ENCODE measurements at regions not wholly inside any gene's neighbourhood (a gene's known extent, or its start where the extent isn't known, plus 50 kb on each side); places are given as distances from the start of the nearest gene placed in this dataset.

DNA sequence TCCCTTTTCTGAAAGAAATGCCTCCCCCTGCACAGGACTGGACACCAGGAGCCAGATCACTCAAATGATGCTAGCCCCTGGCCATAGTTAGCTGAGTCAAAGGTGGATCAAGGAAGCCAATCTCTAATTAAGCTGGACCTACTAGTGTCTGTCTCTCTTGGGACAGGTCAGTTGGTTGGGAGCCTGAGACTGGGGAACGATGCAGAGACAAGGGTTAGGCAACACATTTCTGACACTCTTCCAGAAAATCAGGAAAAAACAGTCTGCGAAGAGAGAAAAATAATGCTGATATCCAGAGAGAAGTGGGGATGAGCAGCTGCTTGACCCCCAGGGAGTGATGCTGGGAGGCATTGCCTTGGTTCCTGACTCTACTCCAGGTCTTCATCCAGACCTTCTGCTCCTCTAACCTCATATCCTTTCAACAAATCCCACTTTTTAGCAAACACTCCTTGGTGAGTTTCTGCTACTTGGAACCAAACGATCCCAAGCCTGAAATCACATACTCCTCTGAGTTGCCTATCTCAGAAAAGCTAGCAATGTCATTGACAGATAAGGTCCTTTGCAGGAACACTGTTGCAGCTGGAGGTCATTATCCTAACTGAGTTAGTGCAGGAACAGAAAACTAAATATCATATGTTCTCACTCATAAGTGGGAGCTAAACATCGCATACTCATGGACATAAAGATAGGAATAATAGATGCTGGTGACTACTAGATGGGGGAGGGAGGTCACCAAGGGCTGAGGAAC, 369.7 kb downstream of the COG6 start:
- no peaks in the 10 kb centered on the region for H3K79me2 ChIP-seq (ENCODE audit: insufficient read depth, low read length)
- no peak overlapping the region for H3K9ac ChIP-seq (ENCODE audit: insufficient read depth, low read length, poor library complexity, severe bottlenecking)
- no peak overlapping the region for H3K4me3 ChIP-seq (replicated peaks in 1 of 3; ENCODE audit: low read depth in 2 of 3, low read length in 3 of 3)
- 82% methylated on average over 1 of the region's 4 CpGs for WGBS (ENCODE audit: insufficient coverage)
- H2AFZ ChIP-seq (ENCODE audit: insufficient read depth, low read depth, low read length, poor library complexity, severe bottlenecking) = no peak overlapping the region
- no peak for DNase-seq
- H3K4me3 Mint-ChIP-seq = no peak overlapping the region
- H3K4me1 Mint-ChIP-seq = no peaks in the 10 kb centered on the region
- H3K36me3 Mint-ChIP-seq = no peaks in the 10 kb centered on the region
- no peak overlapping the region for H3K4me2 ChIP-seq (replicated peaks; ENCODE audit: extremely low read depth, low read length, poor library complexity, severe bottlenecking)
- intact Hi-C loops (cut with micrococcal nuclease) = no loop called here
- H4K20me1 ChIP-seq (ENCODE audit: insufficient read depth, low read length) = no peaks in the 10 kb centered on the region
- TF ChIP-seq, protein P1, sequence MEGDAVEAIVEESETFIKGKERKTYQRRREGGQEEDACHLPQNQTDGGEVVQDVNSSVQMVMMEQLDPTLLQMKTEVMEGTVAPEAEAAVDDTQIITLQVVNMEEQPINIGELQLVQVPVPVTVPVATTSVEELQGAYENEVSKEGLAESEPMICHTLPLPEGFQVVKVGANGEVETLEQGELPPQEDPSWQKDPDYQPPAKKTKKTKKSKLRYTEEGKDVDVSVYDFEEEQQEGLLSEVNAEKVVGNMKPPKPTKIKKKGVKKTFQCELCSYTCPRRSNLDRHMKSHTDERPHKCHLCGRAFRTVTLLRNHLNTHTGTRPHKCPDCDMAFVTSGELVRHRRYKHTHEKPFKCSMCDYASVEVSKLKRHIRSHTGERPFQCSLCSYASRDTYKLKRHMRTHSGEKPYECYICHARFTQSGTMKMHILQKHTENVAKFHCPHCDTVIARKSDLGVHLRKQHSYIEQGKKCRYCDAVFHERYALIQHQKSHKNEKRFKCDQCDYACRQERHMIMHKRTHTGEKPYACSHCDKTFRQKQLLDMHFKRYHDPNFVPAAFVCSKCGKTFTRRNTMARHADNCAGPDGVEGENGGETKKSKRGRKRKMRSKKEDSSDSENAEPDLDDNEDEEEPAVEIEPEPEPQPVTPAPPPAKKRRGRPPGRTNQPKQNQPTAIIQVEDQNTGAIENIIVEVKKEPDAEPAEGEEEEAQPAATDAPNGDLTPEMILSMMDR (IDR thresholded peaks at IDR 0.05) = no peak
- no peaks in the 10 kb centered on the region for H3K9me3 ChIP-seq (replicated peaks in 1 of 2; ENCODE audit: control insufficient read depth in 1 of 2, insufficient read depth in 1 of 2, low read length in 2 of 2)
- H3K27me3 Mint-ChIP-seq (ENCODE audit: low read depth in 3 of 3) = no peaks in the 10 kb centered on the region
- H3K27ac Mint-ChIP-seq = peak overlapping the region in 1 of 7 donors; percentile 5
- H3K36me3 ChIP-seq (replicated peaks in 1 of 2; ENCODE audit: control insufficient read depth in 1 of 2, insufficient read depth in 2 of 2, low read length in 2 of 2) = no peaks in the 10 kb centered on the region
- peaks cover 0 to 5% (median 0%) of the 10 kb centered on the region in 7 donors for H3K9me3 Mint-ChIP-seq
- H3K27ac ChIP-seq (ENCODE audit: low read depth in 1 of 2, low read length in 2 of 2) = no peak overlapping the region
- H3K4me1 ChIP-seq (ENCODE audit: control insufficient read depth in 1 of 2, insufficient read depth in 2 of 2, low read length in 2 of 2) = no peaks in the 10 kb centered on the region
- no peaks in the 10 kb centered on the region for H3K27me3 ChIP-seq (ENCODE audit: control insufficient read depth in 2 of 2, insufficient read depth in 2 of 2, low read length in 2 of 2)

DNA sequence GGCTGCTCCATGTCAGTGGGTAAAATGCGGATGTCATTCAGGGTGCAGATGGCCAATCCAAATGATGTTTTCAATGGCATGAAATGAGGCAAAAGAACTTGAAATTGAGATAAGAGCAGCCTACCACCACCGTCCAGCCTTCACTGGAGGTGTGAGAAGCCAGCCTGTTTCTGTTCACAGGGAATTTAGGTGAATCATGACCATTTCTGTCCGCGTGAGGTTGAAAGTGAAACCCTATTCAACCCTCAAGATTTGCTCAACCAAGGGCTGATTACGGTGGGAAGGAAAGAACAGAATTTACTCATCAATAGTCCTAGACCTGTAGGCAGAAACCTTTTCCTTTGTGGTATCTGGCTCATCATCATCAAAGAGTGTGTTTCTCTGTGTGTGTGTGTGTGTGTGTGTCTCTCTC, 370.7 kb downstream of the COG6 start:
- Mint-ChIP-seq H3K27me3 (ENCODE audit: low read depth in 3 of 3) (no peaks in the 10 kb centered on the region), H3K36me3 (no peaks in the 10 kb centered on the region), H3K27ac (no peak overlapping the region), H3K4me3 (no peak overlapping the region), H3K9me3 (peaks cover 0 to 5% (median 0%) of the 10 kb centered on the region in 7 donors), H3K4me1 (peaks cover 3% of the 10 kb centered on the region)
- H3K79me2 ChIP-seq (ENCODE audit: insufficient read depth, low read length) = no peaks in the 10 kb centered on the region
- H3K27me3 ChIP-seq (ENCODE audit: control insufficient read depth in 2 of 2, insufficient read depth in 2 of 2, low read length in 2 of 2) = no peaks in the 10 kb centered on the region
- no peaks in the 10 kb centered on the region for H3K4me1 ChIP-seq (ENCODE audit: control insufficient read depth in 1 of 2, insufficient read depth in 2 of 2, low read length in 2 of 2)
- no peak overlapping the region for H3K27ac ChIP-seq (ENCODE audit: low read depth in 1 of 2, low read length in 2 of 2)
- no peak overlapping the region for H3K4me2 ChIP-seq (replicated peaks; ENCODE audit: extremely low read depth, low read length, poor library complexity, severe bottlenecking)
- H3K36me3 ChIP-seq (replicated peaks in 1 of 2; ENCODE audit: control insufficient read depth in 1 of 2, insufficient read depth in 2 of 2, low read length in 2 of 2) = no peaks in the 10 kb centered on the region
- TF ChIP-seq, protein P1 (IDR thresholded peaks at IDR 0.05) = no peak
- no peaks in the 10 kb centered on the region for H3K9me3 ChIP-seq (replicated peaks in 1 of 2; ENCODE audit: control insufficient read depth in 1 of 2, insufficient read depth in 1 of 2, low read length in 2 of 2)
- 94% methylated on average over 2 of the region's 5 CpGs for WGBS (ENCODE audit: insufficient coverage)
- no peaks in the 10 kb centered on the region for H4K20me1 ChIP-seq (ENCODE audit: insufficient read depth, low read length)
- no peak for DNase-seq
- no peak overlapping the region for H2AFZ ChIP-seq (ENCODE audit: insufficient read depth, low read depth, low read length, poor library complexity, severe bottlenecking)
- intact Hi-C loops (cut with micrococcal nuclease) = no loop called here
- H3K4me3 ChIP-seq (replicated peaks in 1 of 3; ENCODE audit: low read depth in 2 of 3, low read length in 3 of 3) = no peak overlapping the region
- no peak overlapping the region for H3K9ac ChIP-seq (ENCODE audit: insufficient read depth, low read length, poor library complexity, severe bottlenecking)
